ENCODE measurements at regions not wholly inside any gene's neighbourhood (a gene's known extent, or its start where the extent isn't known, plus 50 kb on each side); places are given as distances from the start of the nearest gene placed in this dataset.

GRCh38 chr20:40508821-40509220, 180.2 kb downstream of the MAFB start:
- no peak for TF ChIP-seq RNF2 (IDR thresholded peaks at IDR 0.05; ENCODE audit: borderline replicate concordance, low read depth, low read length, missing control alignments, poor library complexity, severe bottlenecking)
- TF ChIP-seq CTCF (IDR thresholded peaks at IDR 0.05; ENCODE audit: control extremely low read depth in 1 of 3, insufficient read depth in 1 of 3, low read depth in 1 of 3, low read length in 3 of 3) = no peak
- no peak for TF ChIP-seq SIRT6 (IDR thresholded peaks at IDR 0.05; ENCODE audit: low read length)
- TF ChIP-seq RAD21 (IDR thresholded peaks at IDR 0.05 in 1 of 2, conservative IDR thresholded peaks at IDR 0.05 in 1 of 2; ENCODE audit: low read depth in 2 of 2, low read length in 2 of 2) = no peak
- no peak for TF ChIP-seq HDAC6 (IDR thresholded peaks at IDR 0.05; ENCODE audit: low read depth, low read length)
- no peak for TF ChIP-seq MAX (IDR thresholded peaks at IDR 0.05)
- no peak for TF ChIP-seq SP1 (IDR thresholded peaks at IDR 0.05; ENCODE audit: low read depth, low read length)
- no peak for TF ChIP-seq POLR2AphosphoS5 (IDR thresholded peaks at IDR 0.05; ENCODE audit: low read depth, low read length)
- TF ChIP-seq JUN (IDR thresholded peaks at IDR 0.05; ENCODE audit: low read depth, low read length) = no peak
- TF ChIP-seq CEBPB (IDR thresholded peaks at IDR 0.05; ENCODE audit: low read depth, low read length) = no peak
- no peak for TF ChIP-seq SP2 (IDR thresholded peaks at IDR 0.05; ENCODE audit: low read length)
- no peak for TF ChIP-seq POLR2A (IDR thresholded peaks at IDR 0.05; ENCODE audit: control extremely low read depth in 1 of 2, low read depth in 2 of 2, low read length in 2 of 2)
- TF ChIP-seq SRF (IDR thresholded peaks at IDR 0.05; ENCODE audit: low read depth, low read length) = no peak
